ENCODE measurements at regions not wholly inside any gene's neighbourhood (a gene's known extent, or its start where the extent isn't known, plus 50 kb on each side); places are given as distances from the start of the nearest gene placed in this dataset.
"Not testable (repeated sequence)": the region's sequence is repeated elsewhere in the genome, so short reads cannot be mapped to it uniquely, and the experiment has no call there.

DNA sequence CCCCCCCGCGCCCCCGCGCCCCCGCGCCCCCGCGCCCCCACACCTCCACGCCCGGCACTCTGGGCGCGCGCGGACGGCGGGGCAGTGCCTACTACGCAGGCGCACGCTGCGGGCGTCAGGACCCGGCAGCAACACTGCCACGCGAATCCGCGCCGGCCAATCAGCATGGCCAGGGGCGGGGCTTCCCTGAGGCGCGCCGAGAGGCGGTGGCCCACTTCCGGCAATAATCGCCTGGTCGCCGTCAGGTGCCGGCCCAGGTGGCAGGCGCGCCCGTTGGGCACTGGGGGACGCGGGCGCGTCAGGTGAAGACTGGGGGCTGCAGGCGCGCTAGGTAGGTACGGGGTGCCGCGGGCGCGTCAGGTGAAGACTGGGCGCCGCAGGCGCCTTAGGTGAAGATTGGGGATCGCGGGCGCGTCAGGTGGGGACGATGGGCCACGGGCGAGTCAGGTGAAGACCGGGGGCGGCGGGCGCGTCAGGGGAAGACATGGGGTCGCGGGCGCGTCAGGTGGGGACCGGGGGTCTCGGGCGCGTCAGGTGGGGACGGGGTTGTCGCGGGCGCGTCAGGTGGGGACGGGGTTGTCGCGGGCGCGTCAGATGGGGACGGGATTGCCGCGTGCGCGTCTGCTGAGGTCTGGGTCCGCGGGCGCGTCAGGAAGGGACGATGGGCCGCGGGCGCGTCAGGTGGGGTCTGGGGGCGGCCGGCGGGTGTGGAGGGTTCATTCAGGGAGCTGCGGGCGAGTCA is 219.1 kb downstream of the RTP5 start:
- Mint-ChIP-seq H3K36me3 (peaks cover 0 to 4% of the 10 kb centered on the region in 2 donors), H3K4me3 (peak overlapping the region; percentile 82 to 96 (median 90)), H3K27me3 (peaks cover 0 to 4% of the 10 kb centered on the region in 2 donors), H3K27ac (peak overlapping the region; percentile 79 to 97 (median 91)), H3K4me1 (peaks cover 25 to 46% (median 31%) of the 10 kb centered on the region in 4 donors), H3K9me3 (no peaks in the 10 kb centered on the region)
- POLR2A ChIA-PET (ENCODE audit: partially characterized antibody), result no interaction called here
- peak overlapping the region in 1 of 2 donors; percentile 45 for H3K4me3 ChIP-seq (ENCODE audit: low read length in 2 of 2)
- CTCF ChIA-PET (ENCODE audit: partially characterized antibody), result no interaction called here
- no peaks in the 10 kb centered on the region for H3K27me3 ChIP-seq (ENCODE audit: insufficient read depth, low read length)
- H3K36me3 ChIP-seq (ENCODE audit: insufficient read depth, low read length), result no peaks in the 10 kb centered on the region
- no peaks in the 10 kb centered on the region for H3K9me3 ChIP-seq (ENCODE audit: control insufficient read depth in 1 of 2, low read length in 2 of 2)
- intact Hi-C loops (cut with micrococcal nuclease), result loop anchor here (2.0 kb wide), 1 partner anchor 58 kb away; no protein-coding TSS in a partner anchor
- H3K4me1 ChIP-seq (ENCODE audit: insufficient read depth, low read length), result peaks cover 18% of the 10 kb centered on the region
- peak overlapping the region; percentile 69 for H3K27ac ChIP-seq (ENCODE audit: low read depth, low read length)
- peak; percentile 92 to 94 (median 92) for DNase-seq

GRCh38 chr2:242089213-242089549 is 219.7 kb downstream of the RTP5 start:
- H3K9me3 Mint-ChIP-seq; H3K27ac ChIP-seq (ENCODE audit: low read depth, low read length); CTCF ChIA-PET (ENCODE audit: partially characterized antibody); H3K27me3 ChIP-seq (ENCODE audit: insufficient read depth, low read length); H3K9me3 ChIP-seq (ENCODE audit: control insufficient read depth in 1 of 2, low read length in 2 of 2); H3K36me3 Mint-ChIP-seq; DNase-seq; H3K27me3 Mint-ChIP-seq; H3K36me3 ChIP-seq (ENCODE audit: insufficient read depth, low read length); POLR2A ChIA-PET (ENCODE audit: partially characterized antibody): not testable (repeated sequence)
- Mint-ChIP-seq H3K4me3 (peak overlapping the region; percentile 82 to 96 (median 89)), H3K4me1 (peaks cover 28 to 46% (median 35%) of the 10 kb centered on the region in 4 donors), H3K27ac (peak overlapping the region in 3 of 7 donors; percentile 79 to 95 (median 91))
- intact Hi-C loops (cut with micrococcal nuclease), result loop anchor here (2.0 kb wide), 1 partner anchor 58 kb away; no protein-coding TSS in a partner anchor
- H3K4me3 ChIP-seq (ENCODE audit: low read length in 2 of 2), result peak overlapping the region in 1 of 2 donors; percentile 45
- H3K4me1 ChIP-seq (ENCODE audit: insufficient read depth, low read length), result peaks cover 18% of the 10 kb centered on the region

DNA sequence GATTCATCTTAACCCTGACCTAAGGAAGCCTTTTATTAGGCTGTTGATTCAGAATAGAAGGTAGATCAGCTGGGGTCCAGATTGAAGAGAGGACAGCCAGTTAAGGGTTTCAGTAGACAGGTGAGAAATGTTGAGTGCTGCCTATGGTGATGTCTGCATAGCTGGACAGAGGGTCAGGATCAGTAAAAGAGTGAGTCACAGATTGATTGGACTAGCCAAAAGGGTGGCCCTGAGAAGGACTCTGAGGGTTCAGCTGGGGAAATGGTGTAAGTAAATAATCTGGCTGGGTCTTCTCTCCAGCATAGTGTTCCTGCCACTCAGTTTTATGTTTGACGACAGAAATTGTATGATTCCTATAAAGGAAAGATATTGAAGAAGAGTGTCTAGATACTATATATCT is 227.7 kb downstream of the RTP5 start:
- H3K4me1 ChIP-seq (ENCODE audit: insufficient read depth, low read length); H3K4me3 ChIP-seq (ENCODE audit: low read length in 2 of 2); POLR2A ChIA-PET (ENCODE audit: partially characterized antibody); intact Hi-C loops (cut with micrococcal nuclease); H3K4me3 Mint-ChIP-seq; H3K27me3 ChIP-seq (ENCODE audit: insufficient read depth, low read length); H3K9me3 ChIP-seq (ENCODE audit: control insufficient read depth in 1 of 2, low read length in 2 of 2); H3K36me3 ChIP-seq (ENCODE audit: insufficient read depth, low read length); DNase-seq; H3K27ac ChIP-seq (ENCODE audit: low read depth, low read length); H3K27me3 Mint-ChIP-seq; H3K9me3 Mint-ChIP-seq; CTCF ChIA-PET (ENCODE audit: partially characterized antibody): not testable (repeated sequence)
- Mint-ChIP-seq H3K36me3 (peaks cover 43 to 58% of the 10 kb centered on the region in 2 donors), H3K27ac (peak overlapping the region in 1 of 7 donors; percentile 10), H3K4me1 (peaks cover 8 to 27% (median 18%) of the 10 kb centered on the region in 4 donors)

DNA sequence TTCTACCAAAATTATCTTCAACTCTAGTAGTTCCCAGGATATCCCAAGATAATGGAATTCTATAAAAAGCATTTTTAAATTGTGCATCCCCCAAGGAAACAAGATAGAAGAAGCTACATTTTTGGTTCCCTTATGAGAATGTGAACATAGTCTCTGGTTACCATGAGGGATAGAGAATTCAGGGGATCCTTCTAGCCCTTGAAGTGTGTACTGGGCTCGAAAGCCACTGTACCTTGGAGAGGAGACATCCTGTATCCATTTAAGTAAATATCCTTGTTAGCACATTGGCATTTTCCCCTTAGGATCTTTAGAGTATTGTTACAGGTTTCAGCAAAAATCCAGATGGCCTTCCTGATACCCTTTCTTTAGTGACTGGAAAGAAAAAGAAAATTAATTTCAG is 228.5 kb downstream of the RTP5 start:
- H3K27me3 ChIP-seq (ENCODE audit: insufficient read depth, low read length), result no peaks in the 10 kb centered on the region
- DNase-seq, result no peak
- Mint-ChIP-seq H3K9me3 (no peaks in the 10 kb centered on the region), H3K27me3 (no peaks in the 10 kb centered on the region), H3K4me3 (no peak overlapping the region), H3K36me3 (peaks cover 43 to 58% of the 10 kb centered on the region in 2 donors), H3K27ac (no peak overlapping the region), H3K4me1 (peaks cover 8 to 25% (median 16%) of the 10 kb centered on the region in 4 donors)
- H3K4me1 ChIP-seq (ENCODE audit: insufficient read depth, low read length), result no peaks in the 10 kb centered on the region
- H3K36me3 ChIP-seq (ENCODE audit: insufficient read depth, low read length), result peaks cover 9% of the 10 kb centered on the region
- no peaks in the 10 kb centered on the region for H3K9me3 ChIP-seq (ENCODE audit: control insufficient read depth in 1 of 2, low read length in 2 of 2)
- CTCF ChIA-PET (ENCODE audit: partially characterized antibody), result no interaction called here
- no peak overlapping the region for H3K27ac ChIP-seq (ENCODE audit: low read depth, low read length)
- POLR2A ChIA-PET (ENCODE audit: partially characterized antibody), result no interaction called here
- H3K4me3 ChIP-seq (ENCODE audit: low read length in 2 of 2), result no peak overlapping the region
- intact Hi-C loops (cut with micrococcal nuclease), result no loop called here

DNA sequence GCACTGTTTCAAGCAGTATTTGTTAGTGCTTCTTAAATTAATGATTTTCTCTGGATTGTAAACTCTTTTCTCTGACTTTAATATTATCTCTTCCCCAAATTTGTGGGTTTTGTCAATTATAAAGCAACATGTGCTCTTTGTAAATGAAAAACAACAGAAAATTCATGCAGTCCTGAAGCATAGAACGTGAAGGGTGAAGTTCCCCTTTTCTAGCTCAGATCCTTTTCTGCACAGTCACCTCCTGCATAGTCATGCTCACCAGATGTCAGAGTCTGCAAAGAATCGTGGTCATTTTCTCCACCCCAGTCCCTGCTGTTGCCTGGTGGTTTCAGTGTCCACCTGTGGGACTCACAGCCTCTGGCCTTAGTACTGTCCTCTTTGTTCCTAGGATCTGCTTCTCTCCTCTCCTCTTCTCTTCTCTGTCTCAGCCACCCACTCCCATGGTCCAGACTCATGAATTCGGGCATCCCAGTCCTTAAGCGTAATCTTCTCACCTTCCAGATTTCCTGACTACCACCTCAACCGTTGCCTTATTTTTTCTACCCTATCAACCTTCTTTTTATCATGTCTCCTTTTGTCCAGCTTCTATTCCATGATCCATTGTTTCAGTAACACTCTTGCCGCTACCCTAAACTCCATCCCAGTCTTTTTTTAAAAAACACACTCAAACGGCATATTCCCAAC is 229.1 kb downstream of the RTP5 start:
- H3K4me3 Mint-ChIP-seq, result no peak overlapping the region
- peak overlapping the region in 3 of 7 donors; percentile 1 to 49 (median 9) for H3K27ac Mint-ChIP-seq
- no peaks in the 10 kb centered on the region for H3K4me1 ChIP-seq (ENCODE audit: insufficient read depth, low read length)
- H3K4me1 Mint-ChIP-seq, result peaks cover 8 to 24% (median 14%) of the 10 kb centered on the region in 4 donors
- POLR2A ChIA-PET (ENCODE audit: partially characterized antibody), result no interaction called here
- no peaks in the 10 kb centered on the region for H3K27me3 ChIP-seq (ENCODE audit: insufficient read depth, low read length)
- H3K4me3 ChIP-seq (ENCODE audit: low read length in 2 of 2), result no peak overlapping the region
- intact Hi-C loops (cut with micrococcal nuclease), result no loop called here
- no peaks in the 10 kb centered on the region for H3K27me3 Mint-ChIP-seq
- peaks cover 43 to 60% of the 10 kb centered on the region in 2 donors for H3K36me3 Mint-ChIP-seq
- DNase-seq, result no peak
- CTCF ChIA-PET (ENCODE audit: partially characterized antibody), result no interaction called here
- no peaks in the 10 kb centered on the region for H3K9me3 ChIP-seq (ENCODE audit: control insufficient read depth in 1 of 2, low read length in 2 of 2)
- peaks cover 12% of the 10 kb centered on the region for H3K36me3 ChIP-seq (ENCODE audit: insufficient read depth, low read length)
- H3K27ac ChIP-seq (ENCODE audit: low read depth, low read length), result no peak overlapping the region
- no peaks in the 10 kb centered on the region for H3K9me3 Mint-ChIP-seq

GRCh38 chr2:242103093-242103492 is 233.6 kb downstream of the RTP5 start:
- DNase-seq; H3K4me3 Mint-ChIP-seq; H3K9me3 Mint-ChIP-seq; H3K4me1 ChIP-seq (ENCODE audit: insufficient read depth, low read length); CTCF ChIA-PET (ENCODE audit: partially characterized antibody); H3K27me3 Mint-ChIP-seq; H3K27me3 ChIP-seq (ENCODE audit: insufficient read depth, low read length); POLR2A ChIA-PET (ENCODE audit: partially characterized antibody); H3K27ac Mint-ChIP-seq; H3K9me3 ChIP-seq (ENCODE audit: control insufficient read depth in 1 of 2, low read length in 2 of 2); H3K4me3 ChIP-seq (ENCODE audit: low read length in 2 of 2); H3K27ac ChIP-seq (ENCODE audit: low read depth, low read length); intact Hi-C loops (cut with micrococcal nuclease): not testable (repeated sequence)
- Mint-ChIP-seq H3K36me3 (peaks cover 52 to 53% of the 10 kb centered on the region in 2 donors), H3K4me1 (peaks cover 14 to 32% (median 18%) of the 10 kb centered on the region in 4 donors)
- H3K36me3 ChIP-seq (ENCODE audit: insufficient read depth, low read length), result peaks cover 13% of the 10 kb centered on the region

- H3K9me3 ChIP-seq (ENCODE audit: control insufficient read depth in 1 of 2, low read length in 2 of 2); intact Hi-C loops (cut with micrococcal nuclease); H3K27me3 ChIP-seq (ENCODE audit: insufficient read depth, low read length); POLR2A ChIA-PET (ENCODE audit: partially characterized antibody); CTCF ChIA-PET (ENCODE audit: partially characterized antibody); H3K27ac Mint-ChIP-seq; H3K27me3 Mint-ChIP-seq; H3K4me1 ChIP-seq (ENCODE audit: insufficient read depth, low read length); H3K27ac ChIP-seq (ENCODE audit: low read depth, low read length); H3K4me3 Mint-ChIP-seq; H3K4me3 ChIP-seq (ENCODE audit: low read length in 2 of 2); H3K9me3 Mint-ChIP-seq; DNase-seq: not testable (repeated sequence)
- peaks cover 40 to 44% of the 10 kb centered on the region in 2 donors for H3K36me3 Mint-ChIP-seq
- H3K36me3 ChIP-seq (ENCODE audit: insufficient read depth, low read length), result peaks cover 13% of the 10 kb centered on the region
- H3K4me1 Mint-ChIP-seq, result peaks cover 15 to 31% (median 16%) of the 10 kb centered on the region in 4 donors
These were observed 234.8 kb downstream of the RTP5 start for GRCh38 chr2:242104202-242104956.
